ENCODE measurements at regions not wholly inside any gene's neighbourhood (a gene's known extent, or its start where the extent isn't known, plus 50 kb on each side); places are given as distances from the start of the nearest gene placed in this dataset.

DNA sequence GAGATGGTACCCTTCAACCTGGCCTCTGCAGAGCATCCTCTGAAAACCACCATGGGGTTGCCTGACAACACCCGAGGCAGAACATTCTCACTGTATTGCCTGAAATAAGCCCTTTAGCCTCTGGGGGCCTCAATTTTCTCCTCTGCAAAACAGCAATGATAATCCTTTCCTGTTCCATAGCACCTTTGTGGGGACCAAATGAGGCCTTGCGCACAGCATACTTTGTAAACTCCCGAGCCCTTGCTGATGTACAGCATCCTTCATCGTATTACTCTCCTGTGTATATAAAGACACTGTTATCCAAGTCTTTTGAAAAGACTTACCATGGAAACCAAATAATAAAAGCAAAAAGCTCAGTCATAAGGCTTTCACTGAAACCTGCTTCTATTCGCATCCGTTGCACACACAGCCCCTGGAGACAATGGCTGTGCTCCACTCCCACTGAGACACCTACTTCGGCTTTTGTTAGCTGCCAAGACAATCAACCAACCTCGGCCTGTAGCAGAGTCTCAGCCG lies 276.0 kb downstream of the FOXO1 start:
- DNase-seq (ENCODE audit: low read depth): no peak

DNA sequence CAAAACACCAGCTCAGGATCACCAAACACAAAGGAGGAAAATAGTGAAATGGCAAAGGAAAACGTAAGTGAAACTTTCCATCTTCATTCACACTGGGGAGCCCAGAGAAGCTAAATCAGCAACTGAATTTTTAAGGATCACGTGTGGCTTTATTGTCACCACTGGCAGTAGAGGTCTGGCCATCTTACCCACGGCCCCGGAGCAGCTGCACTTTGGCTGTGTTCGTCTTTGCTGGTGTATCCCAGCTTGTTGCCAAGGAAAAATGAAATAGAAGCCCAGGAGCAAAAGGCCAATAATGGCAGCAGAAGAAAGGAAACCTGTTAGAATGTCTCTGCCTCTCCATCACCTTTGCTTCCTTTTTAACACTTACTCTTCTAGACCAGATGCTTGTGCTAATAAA lies 274.7 kb downstream of the FOXO1 start:
- DNase-seq (ENCODE audit: low read depth): no peak

DNA sequence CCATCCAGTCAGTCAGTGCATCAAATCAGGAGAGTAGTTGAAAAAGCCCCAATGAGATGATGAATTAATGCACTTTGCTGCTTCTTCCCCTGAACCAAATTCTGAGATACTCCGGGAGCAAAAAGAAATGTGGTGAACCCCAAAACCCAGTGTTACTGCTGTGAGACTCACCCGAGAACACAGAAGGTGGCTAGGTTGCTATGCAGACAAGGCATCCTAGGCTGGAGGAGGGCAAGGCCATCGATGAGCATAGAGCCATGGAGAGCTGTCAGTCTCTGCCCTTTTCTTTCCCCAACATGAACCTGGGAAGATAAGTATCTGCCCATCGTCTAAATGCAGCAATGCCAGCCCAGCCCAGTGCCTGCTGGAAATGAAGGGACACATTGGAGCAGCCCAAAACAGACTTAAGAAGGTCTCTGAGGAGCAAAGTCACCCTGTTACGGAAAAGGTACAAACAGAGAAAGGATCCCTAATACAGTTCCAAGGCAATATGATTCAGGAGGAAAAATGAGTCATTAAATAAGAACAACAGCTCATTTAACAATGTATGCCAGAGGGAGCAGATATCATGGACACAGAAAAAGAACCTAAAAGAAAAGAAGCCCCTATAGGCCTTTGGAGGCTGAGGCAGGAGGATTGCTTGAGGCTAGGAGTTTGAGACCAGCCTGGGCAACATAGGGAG lies 272.0 kb downstream of the FOXO1 start:
- no peak for DNase-seq (ENCODE audit: low read depth)

DNA sequence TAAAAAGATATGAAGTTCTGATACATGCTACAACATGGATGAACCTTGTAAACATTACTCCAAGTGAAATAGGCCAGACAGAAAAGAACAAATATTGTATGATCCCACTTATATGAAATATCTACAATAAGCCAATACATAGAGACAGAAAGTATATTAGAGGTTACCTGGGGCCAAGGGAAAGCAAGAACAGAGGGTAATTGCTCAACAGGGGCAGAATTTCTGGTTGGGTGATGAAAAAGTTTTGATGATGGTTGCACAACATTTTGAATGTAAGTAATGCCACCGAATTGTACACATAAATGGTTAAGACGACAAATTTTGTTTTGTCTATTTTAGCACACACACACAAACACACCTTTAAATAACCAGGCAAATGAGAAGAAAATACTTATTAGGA lies 268.4 kb downstream of the FOXO1 start:
- no peak for DNase-seq (ENCODE audit: low read depth)

DNA sequence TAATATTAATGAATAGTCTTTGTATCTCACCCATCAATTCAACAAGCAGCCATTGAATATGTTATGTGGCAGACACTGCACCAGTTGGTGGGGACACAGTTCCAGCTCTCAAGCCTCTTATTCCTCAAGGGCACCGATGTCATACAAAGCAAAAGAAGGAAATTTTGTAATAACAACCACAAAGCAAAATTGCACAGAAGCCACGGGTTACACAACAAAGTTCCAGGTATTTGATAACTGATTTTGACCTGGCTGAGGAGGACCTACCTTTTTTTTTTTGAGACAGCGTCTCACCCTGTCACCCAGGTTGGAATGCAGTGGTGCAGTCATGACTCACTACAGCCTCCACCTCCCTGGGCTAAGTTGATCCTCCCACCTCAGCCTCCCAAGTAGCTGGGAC lies 266.7 kb downstream of the FOXO1 start:
- no peak for DNase-seq (ENCODE audit: low read depth)

DNA sequence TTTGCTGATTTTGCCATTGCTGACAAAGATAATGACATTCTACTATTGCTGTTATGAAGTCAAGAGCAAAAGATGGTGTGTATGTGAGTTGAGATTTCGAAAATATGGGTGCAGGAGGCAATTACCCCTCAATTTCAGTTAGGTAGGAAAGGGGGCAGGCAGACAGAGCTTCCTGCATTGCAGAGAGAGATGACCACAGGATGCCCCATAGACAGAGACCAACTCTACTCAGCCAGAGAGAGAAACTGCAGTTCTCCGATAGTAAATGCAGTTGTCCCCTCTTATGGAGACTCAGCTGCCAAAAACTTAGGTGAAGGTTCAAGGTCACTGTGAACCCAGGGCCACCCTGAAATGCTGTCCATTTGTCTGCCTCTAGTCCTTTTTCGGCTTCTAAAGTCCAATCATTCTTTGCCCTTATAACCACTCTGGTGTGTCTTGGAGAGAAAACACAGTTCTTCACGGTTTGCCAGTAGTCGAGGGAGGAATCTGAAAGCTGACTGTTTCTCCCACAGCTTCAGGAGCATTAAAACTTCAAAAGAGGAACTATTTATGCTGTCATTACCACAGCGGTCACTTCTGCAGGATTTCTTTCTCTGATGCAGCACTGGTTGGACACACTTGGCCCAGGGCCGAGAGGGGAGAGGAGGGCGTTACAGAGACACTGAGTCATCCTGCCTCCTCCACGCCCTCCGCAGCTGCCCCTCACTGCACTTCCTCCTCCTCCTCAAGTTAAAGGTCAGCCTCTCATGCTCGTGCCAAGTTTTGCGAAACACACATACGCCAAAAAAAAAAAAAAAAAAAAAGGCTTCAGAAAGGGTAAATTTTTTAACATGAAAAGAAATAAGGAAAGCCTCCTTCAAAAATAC lies 264.3 kb downstream of the FOXO1 start:
- no peak for DNase-seq (ENCODE audit: low read depth)

DNA sequence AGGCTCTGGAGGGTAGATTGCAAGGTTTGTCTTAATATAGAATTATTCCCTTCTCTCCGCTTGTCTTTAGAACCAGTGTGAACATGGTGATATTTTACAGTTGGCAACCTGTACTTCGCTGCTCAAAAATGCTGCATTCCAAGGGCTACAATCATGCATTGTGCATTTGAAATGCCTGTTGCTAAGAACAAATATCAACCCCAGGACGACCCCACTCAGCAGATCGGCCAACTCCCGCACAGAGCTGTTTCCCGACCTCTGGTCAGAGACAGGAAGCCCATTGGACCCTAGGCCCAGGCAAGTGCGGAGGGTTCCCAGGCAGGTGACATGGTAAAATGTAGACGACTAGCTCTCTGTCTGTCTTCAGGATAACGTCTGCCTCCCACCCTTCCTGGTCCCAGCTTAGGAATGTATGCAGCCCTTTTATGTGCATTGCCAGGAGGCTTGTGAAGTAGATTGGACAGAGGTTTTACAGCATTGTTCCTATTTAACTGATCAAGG lies 263.5 kb downstream of the FOXO1 start:
- no peak for DNase-seq (ENCODE audit: low read depth)

DNA sequence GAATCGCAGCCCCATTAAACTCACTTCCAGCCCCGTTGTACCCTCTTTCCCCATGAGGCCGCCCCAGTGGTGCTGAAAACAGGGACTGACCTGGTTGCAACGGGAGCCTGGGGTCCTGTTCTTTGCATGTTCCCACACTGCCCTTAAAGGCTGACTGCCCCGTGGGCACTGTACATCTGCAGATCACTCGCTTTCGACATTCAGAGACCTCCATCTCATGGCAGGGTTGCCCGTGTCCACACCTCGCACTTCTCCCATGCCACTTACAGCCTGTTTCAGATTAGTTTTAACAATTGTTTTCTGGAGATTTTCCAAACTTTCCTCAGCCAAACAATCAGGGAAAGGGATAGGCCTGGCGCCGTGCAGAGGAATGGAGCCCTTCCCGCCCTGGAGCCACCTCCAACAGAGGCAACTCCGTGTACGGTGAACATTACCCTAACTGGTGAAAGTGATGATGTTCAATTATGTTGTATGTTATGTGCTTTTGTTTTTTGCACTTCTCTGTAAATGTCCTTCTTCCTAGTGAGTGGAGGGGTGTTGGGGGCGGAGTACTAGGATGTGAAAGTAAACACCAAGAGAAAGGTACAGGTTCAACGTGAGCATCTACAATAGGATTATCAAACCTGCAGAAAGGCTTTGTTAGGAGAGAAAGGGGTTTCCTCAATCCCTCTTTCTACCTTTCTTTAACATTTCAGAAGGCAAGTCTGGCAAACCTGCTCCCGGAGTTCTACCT lies 262.8 kb downstream of the FOXO1 start:
- DNase-seq (ENCODE audit: low read depth): no peak

DNA sequence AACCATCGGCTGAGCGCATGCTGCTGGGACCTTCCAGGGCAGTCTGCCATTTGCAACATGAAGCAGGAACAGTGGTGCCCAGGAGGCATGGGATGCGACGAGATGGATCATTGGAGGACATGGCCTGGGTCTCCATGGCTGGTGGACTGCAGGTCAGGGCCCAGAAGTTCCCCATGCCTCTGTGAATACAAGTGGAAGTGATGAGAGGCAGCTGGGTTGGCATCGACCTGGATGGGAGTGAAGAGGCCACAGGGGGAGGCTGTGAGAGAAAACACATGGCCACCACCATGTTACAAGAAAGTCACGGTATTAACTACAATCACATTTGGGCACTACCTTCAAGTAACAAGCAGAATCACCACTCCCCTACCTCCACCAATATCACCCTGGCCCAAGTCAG lies 262.0 kb downstream of the FOXO1 start:
- DNase-seq (ENCODE audit: low read depth): no peak

DNA sequence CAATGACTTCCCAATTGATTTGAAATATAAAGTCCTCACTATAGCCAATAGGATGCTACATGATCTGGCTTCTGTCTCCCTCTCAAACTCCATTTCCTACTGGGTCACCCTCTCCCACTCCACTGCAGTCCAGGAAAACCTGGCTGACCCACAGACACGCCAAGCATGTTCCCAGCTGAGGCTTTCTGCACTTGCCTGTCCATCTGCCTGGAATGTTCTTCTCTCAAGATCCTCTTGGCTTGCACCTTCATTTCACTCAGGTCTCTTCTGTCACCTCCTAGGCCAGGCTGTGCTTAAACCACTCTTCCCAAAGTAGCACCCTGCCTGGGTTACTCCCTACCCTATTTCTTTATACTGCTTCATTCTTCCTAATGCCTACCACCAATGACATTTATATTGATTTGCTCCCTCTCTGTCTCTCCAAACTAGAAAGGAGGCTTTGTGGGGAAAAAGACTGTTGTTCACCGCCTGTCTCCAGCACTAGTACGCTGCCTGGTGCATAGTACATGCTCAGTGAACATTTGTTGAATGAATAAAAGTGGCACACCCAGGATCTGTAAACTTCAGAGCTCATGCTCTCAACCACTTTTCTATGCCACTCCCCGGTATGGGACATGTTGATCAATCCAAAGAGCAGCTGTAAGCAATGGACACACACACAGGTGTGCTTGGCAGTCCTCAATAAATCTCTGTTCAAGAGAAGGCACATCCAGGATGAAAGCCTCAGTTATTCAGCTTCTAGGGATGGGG lies 261.3 kb downstream of the FOXO1 start:
- DNase-seq (ENCODE audit: low read depth): no peak

DNA sequence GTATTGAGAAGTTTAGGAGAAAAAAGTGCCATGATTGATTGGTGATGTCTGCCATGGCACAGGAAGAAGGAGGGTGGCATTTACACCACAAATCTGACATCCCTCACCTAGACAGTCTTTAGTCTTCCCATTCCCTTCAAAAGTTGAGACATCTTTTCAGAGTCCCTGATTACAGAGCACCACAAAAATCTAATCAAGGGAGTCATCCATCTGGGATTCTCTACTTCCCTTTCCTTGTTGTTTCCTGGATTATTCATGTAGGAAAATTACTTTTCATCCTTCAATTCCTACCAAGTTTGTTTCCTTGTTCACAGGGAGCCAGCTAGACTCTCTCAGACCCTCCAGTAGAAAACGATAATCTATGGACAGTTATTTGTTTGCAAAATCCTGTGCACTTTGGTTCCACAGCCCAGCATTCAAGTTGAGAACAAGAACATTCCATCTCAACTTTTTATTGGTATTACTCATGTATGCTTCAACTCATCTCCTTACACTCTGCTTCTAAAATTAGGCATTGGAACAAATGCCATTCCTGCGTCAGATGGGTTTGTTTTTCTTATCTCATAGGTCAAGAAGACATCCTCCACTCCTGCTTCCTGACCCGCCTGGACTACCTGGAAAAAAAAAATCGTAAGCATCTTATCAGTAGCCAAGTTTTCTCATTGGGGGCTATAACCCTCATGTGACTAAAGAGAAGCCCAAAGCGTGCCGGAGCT lies 259.9 kb downstream of the FOXO1 start:
- no peak for DNase-seq (ENCODE audit: low read depth)

DNA sequence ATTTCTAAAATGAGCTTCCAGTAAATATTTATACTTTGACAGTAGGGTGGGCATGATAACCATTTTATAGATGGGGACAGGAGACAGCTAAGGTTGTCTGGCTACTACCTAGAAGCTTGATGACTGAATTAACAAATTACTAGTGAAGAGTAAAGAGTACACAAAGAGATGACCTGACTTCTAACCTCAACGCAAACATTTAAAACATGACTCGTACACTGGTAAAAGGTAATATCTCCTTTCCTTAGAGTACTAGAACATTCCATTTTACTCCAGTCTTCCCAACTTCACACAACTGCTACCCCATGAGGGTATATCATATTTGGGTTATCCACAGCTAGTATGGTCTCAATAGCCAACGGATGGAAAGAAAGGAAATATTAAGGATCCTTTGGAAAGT lies 258.9 kb downstream of the FOXO1 start:
- DNase-seq (ENCODE audit: low read depth): no peak

DNA sequence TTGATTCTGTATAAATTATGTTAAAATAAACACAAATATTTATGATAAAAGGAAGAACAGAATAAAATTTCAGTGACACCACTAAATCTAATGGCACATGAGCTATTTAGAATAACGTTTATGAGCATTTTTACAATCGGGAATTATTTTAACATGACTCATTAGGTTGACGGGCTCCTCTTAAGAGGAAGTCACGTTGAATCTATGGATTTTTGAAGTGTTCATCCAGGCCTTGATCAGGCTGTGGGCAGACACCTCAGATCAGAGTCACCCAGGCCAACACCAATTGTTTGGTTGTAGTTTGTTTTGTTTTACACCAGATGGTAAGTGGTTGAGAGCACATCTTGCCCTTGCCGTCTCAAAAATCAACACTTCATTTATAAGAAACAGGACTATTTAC lies 257.8 kb downstream of the FOXO1 start:
- no peak for DNase-seq (ENCODE audit: low read depth)

DNA sequence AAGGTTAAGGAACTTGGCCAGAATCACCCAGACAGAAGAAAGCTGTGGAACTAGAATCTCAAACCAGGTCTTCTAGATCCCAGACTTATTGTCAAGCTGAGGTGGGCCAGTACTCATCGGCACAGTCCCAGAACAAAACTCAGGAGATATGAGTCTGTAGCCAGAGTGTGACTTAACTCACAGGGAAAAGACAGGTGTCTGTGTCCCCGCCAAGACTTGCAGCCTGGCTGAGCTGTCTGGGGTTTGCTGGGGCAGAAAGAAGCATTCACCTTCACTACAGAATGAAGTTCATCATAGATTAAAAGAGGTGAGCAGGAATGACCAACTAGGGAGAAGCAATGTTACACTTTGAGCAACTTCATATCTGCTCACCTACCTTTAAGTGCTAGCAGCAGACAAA lies 257.2 kb downstream of the FOXO1 start:
- DNase-seq (ENCODE audit: low read depth): no peak

DNA sequence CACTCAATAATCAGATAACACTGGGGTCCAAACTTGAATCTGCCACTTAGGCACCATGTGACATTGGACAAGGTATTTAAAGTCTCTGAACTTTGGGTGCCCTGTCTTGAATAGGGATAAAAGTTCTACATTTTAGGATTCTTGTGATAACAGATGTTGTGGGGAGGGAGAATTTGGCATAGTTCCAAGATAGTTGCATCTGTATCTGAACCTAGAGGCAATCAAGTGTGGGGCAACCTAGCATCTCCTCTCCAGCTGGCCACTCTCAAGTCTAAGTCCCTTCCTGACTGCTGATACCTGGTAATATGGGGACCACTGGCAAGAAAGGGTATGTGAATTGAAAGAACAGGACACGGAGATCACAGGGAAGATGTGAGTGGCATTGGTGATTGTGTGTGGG lies 256.1 kb downstream of the FOXO1 start:
- DNase-seq (ENCODE audit: low read depth): no peak

DNA sequence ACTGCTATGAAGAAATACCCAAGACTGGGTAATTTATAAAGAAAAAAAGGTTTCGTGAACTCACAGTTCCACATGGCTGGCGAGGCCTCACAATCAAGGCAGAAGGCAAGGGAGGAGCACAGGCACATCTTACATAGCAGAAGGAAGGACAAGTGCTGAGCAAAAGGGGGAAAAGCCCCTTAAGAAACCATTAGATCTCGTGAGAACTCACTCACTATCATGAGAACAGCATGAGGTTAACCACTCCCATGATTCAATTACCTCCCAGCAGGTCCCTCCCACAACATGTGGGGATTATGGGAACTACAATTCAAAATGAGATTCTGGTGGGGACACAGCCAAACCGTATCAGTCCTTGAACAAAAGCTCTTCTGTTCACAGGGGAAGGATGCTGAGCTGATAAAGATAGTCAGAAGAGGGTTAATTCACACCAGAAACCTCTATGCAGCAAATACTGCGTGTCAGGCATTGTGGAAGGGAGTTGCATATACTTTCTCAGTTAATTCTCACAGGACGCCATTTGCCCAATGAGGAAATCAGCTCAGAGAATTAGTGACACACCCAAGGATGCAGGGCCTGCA lies 246.2 kb downstream of the FOXO1 start:
- no peak for DNase-seq (ENCODE audit: low read depth)

DNA sequence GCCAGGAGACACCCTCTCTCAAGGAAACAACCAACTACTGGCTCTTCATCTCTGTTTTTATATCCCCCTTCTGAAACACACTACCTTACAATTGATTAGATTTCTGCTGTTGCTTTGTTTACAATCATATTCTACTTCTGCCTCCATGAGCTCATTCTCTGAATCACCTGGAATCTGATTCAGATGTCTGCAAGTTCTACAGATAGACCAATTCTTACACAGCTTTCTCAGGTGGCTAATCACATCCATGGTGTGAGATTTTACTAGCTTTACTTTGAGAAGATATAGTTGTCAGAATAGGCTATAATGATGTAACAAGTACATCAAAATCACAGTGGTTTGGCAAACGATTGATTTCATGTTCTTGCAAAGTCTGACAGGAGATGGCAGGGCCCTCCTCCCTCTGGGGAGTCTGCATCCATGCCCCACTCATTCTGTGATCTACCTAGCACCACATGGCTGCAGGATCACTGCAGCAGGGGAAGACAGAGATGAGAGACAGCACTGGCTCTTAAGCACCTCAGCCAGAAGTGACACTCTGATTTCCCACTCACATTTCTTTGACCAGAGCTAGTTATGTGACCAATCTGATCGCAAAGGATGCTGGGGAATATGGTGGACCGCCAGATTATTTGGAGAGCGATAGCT lies 243.7 kb downstream of the FOXO1 start:
- no peak for DNase-seq (ENCODE audit: low read depth)

DNA sequence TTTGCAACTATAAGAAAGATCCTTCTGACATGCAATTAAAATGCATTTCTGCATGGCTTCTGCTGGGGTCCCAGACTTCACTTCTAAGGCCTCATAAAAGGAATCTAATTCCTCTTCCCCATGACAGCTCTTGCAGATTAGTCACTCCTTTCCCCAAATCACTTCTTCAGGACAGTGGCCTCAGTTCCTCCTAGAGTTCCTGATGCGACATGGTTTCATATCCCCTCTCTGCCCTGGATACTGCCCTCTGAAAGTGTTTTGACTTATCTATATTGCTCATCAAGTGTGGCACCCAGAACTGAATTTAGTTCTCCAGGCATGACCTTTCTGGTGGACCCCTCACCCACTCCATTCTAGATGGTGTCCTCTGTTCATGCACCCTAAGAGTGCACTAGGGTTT lies 238.1 kb downstream of the FOXO1 start:
- DNase-seq (ENCODE audit: low read depth): no peak

DNA sequence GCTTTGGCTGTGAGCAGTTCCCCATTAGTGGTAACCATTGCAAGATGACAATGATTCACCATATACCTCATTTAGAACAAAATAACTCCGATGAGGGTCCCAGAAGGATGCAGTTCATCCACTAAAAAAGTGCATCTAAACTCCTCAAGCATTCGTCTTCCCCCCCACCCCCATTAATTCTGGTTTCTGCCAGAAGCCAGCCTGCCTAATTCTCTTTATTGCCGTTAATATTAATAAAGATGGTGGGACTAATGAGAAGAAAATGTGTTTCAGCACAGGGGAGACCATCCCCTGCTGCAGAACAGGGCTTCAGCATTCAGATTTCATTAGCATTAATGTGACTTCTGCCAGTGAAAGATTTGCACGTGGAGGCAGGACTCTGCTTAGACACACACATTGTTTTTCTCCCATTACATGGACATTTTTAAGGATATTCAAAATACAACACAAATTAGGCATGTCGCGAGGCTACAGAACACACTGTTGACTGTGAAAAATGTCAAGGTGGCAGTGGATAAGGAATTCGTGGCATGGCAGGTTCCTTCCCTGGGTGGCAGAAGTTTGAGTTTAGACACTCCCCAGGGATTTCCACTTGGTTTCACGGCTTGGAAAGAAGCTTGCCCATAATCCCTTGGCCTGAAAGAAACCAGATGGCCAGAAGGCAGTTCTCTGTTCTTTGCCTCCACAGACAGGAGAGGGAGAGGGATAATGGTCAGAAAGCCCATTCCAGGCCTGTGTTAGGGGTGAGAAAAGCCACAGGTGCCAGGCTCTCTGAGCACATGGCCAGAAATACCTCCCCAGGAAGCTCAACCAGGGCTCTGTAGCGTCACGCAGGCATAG lies 236.5 kb downstream of the FOXO1 start:
- no peak for DNase-seq (ENCODE audit: low read depth)

All from T-helper 22 cell (primary cell).